ENCODE measurements at regions not wholly inside any gene's neighbourhood (a gene's known extent, or its start where the extent isn't known, plus 50 kb on each side); places are given as distances from the start of the nearest gene placed in this dataset.

- peaks cover 0 to 8% of the 10 kb centered on the region in 2 donors for H3K9me3 Mint-ChIP-seq
- peaks cover 0 to 5% of the 10 kb centered on the region in 2 donors for H3K36me3 Mint-ChIP-seq
- H3K27ac Mint-ChIP-seq: no peak overlapping the region
- ATAC-seq (no peak), DNase-seq (ENCODE audit: low spot score in 2 of 2) (no peak)
Observed at GRCh38 chr20:60845146-60845545, 406.9 kb upstream of the CDH4 start.

GRCh38 chr20:60851826-60852704 is 400.0 kb upstream of the CDH4 start:
- peaks cover 8% of the 10 kb centered on the region in 2 donors for H3K9me3 Mint-ChIP-seq
- DNase-seq (ENCODE audit: low spot score in 2 of 2) (peak in 1 of 2 donors; percentile 4), ATAC-seq (no peak)
- peaks cover 0 to 9% of the 10 kb centered on the region in 2 donors for H3K36me3 Mint-ChIP-seq
- no peak overlapping the region for H3K27ac Mint-ChIP-seq

GRCh38 chr20:60857708-60858107 is 394.4 kb upstream of the CDH4 start:
- H3K27ac Mint-ChIP-seq: no peak overlapping the region
- peaks cover 0 to 9% of the 10 kb centered on the region in 2 donors for H3K36me3 Mint-ChIP-seq
- DNase-seq (ENCODE audit: low spot score in 2 of 2) (no peak), ATAC-seq (no peak)
- peaks cover 8 to 11% of the 10 kb centered on the region in 2 donors for H3K9me3 Mint-ChIP-seq

GRCh38 chr20:60862601-60863000 is 389.5 kb upstream of the CDH4 start:
- Mint-ChIP-seq H3K27ac (no peak overlapping the region), H3K36me3 (no peaks in the 10 kb centered on the region), H3K9me3 (peaks cover 0 to 3% of the 10 kb centered on the region in 2 donors)
- DNase-seq (ENCODE audit: low spot score in 2 of 2) (no peak), ATAC-seq (no peak)

GRCh38 chr20:60863548-60863947 is 388.5 kb upstream of the CDH4 start:
- Mint-ChIP-seq H3K36me3 (no peaks in the 10 kb centered on the region), H3K9me3 (no peaks in the 10 kb centered on the region), H3K27ac (no peak overlapping the region)
- ATAC-seq (no peak), DNase-seq (ENCODE audit: low spot score in 2 of 2) (no peak)

- Mint-ChIP-seq H3K27ac (no peak overlapping the region), H3K36me3 (no peaks in the 10 kb centered on the region), H3K9me3 (no peaks in the 10 kb centered on the region)
- DNase-seq (ENCODE audit: low spot score in 2 of 2) (no peak), ATAC-seq (no peak)
Observed at GRCh38 chr20:60867589-60867988, 384.5 kb upstream of the CDH4 start.

GRCh38 chr20:60868316-60868891 is 383.7 kb upstream of the CDH4 start:
- no peak for DNase-seq (ENCODE audit: low spot score in 2 of 2)
- no peaks in the 10 kb centered on the region for H3K36me3 Mint-ChIP-seq
- H3K9me3 Mint-ChIP-seq: no peaks in the 10 kb centered on the region
- ATAC-seq: no peak
- no peak overlapping the region for H3K27ac Mint-ChIP-seq

GRCh38 chr20:60869087-60869486 is 383.0 kb upstream of the CDH4 start:
- no peaks in the 10 kb centered on the region for H3K9me3 Mint-ChIP-seq
- ATAC-seq (no peak), DNase-seq (ENCODE audit: low spot score in 2 of 2) (no peak)
- no peak overlapping the region for H3K27ac Mint-ChIP-seq
- no peaks in the 10 kb centered on the region for H3K36me3 Mint-ChIP-seq

GRCh38 chr20:60869625-60870024 is 382.4 kb upstream of the CDH4 start:
- no peaks in the 10 kb centered on the region for H3K9me3 Mint-ChIP-seq
- no peak overlapping the region for H3K27ac Mint-ChIP-seq
- no peak for DNase-seq (ENCODE audit: low spot score in 2 of 2)
- ATAC-seq: no peak
- H3K36me3 Mint-ChIP-seq: no peaks in the 10 kb centered on the region

GRCh38 chr20:60870040-60870439 is 382.0 kb upstream of the CDH4 start:
- ATAC-seq (no peak), DNase-seq (ENCODE audit: low spot score in 2 of 2) (no peak)
- Mint-ChIP-seq H3K27ac (no peak overlapping the region), H3K36me3 (no peaks in the 10 kb centered on the region), H3K9me3 (no peaks in the 10 kb centered on the region)

GRCh38 chr20:60872224-60872623 is 379.8 kb upstream of the CDH4 start:
- ATAC-seq (no peak), DNase-seq (ENCODE audit: low spot score in 2 of 2) (no peak)
- Mint-ChIP-seq H3K27ac (no peak overlapping the region), H3K36me3 (no peaks in the 10 kb centered on the region), H3K9me3 (peaks cover 0 to 5% of the 10 kb centered on the region in 2 donors)

GRCh38 chr20:60877071-60877857 is 374.8 kb upstream of the CDH4 start:
- ATAC-seq: no peak
- peaks cover 0 to 7% of the 10 kb centered on the region in 2 donors for H3K9me3 Mint-ChIP-seq
- no peak for DNase-seq (ENCODE audit: low spot score in 2 of 2)
- H3K27ac Mint-ChIP-seq: no peak overlapping the region
- H3K36me3 Mint-ChIP-seq: no peaks in the 10 kb centered on the region

- H3K27ac Mint-ChIP-seq: no peak overlapping the region
- DNase-seq (ENCODE audit: low spot score in 2 of 2) (no peak), ATAC-seq (no peak)
- H3K36me3 Mint-ChIP-seq: no peaks in the 10 kb centered on the region
- H3K9me3 Mint-ChIP-seq: no peaks in the 10 kb centered on the region
Observed at GRCh38 chr20:60882836-60883235, 369.2 kb upstream of the CDH4 start.

GRCh38 chr20:60883496-60883895 is 368.6 kb upstream of the CDH4 start:
- Mint-ChIP-seq H3K9me3 (no peaks in the 10 kb centered on the region), H3K36me3 (no peaks in the 10 kb centered on the region), H3K27ac (no peak overlapping the region)
- DNase-seq (ENCODE audit: low spot score in 2 of 2) (no peak), ATAC-seq (no peak)

GRCh38 chr20:60884277-60884676 is 367.8 kb upstream of the CDH4 start:
- H3K27ac Mint-ChIP-seq: no peak overlapping the region
- no peak for DNase-seq (ENCODE audit: low spot score in 2 of 2)
- no peaks in the 10 kb centered on the region for H3K9me3 Mint-ChIP-seq
- no peak for ATAC-seq
- H3K36me3 Mint-ChIP-seq: no peaks in the 10 kb centered on the region

GRCh38 chr20:60888771-60889170 is 363.3 kb upstream of the CDH4 start:
- no peak for DNase-seq (ENCODE audit: low spot score in 2 of 2)
- Mint-ChIP-seq H3K36me3 (no peaks in the 10 kb centered on the region), H3K27ac (no peak overlapping the region), H3K9me3 (peaks cover 0 to 3% of the 10 kb centered on the region in 2 donors)
- ATAC-seq: no peak

- no peaks in the 10 kb centered on the region for H3K36me3 Mint-ChIP-seq
- ATAC-seq (no peak), DNase-seq (ENCODE audit: low spot score in 2 of 2) (no peak)
- H3K9me3 Mint-ChIP-seq: peaks cover 0 to 3% of the 10 kb centered on the region in 2 donors
- no peak overlapping the region for H3K27ac Mint-ChIP-seq
Observed at GRCh38 chr20:60892095-60892813, 359.8 kb upstream of the CDH4 start.

All from activated naive CD4-positive, alpha-beta T cell treated with anti-CD3 and anti-CD28 coated beads, Interleukin-2, amount 50 U/mL, for 72 hours (primary cell).